DMS114 treated with DMSO at 0.1 percent for 48 hours (cell line): ENCODE measurements at regions not wholly inside any gene's neighbourhood (a gene's known extent, or its start where the extent isn't known, plus 50 kb on each side); places are given as distances from the start of the nearest gene placed in this dataset.
"Not testable (repeated sequence)": the region's sequence is repeated elsewhere in the genome, so short reads cannot be mapped to it uniquely, and the experiment has no call there.

Experiments used
- DNase-seq: peaks from one replicate; lab custom pipeline; 2025; ENCODE audit not compliant: unreplicated experiment; lab: John Stamatoyannopoulos, UW

- DNase-seq, result no peak
Measured at GRCh38 chr21:17082843-17083483, 429.9 kb upstream of the CXADR start.

- no peak for DNase-seq
Measured at GRCh38 chr21:17085707-17086106, 427.1 kb upstream of the CXADR start.

GRCh38 chr21:17088500-17088899 lies 424.3 kb upstream of the CXADR start:
- no peak for DNase-seq

GRCh38 chr21:17089091-17089491 lies 423.8 kb upstream of the CXADR start:
- no peak for DNase-seq

GRCh38 chr21:17101696-17102095 lies 411.1 kb upstream of the CXADR start:
- DNase-seq, result no peak

GRCh38 chr21:17105932-17106331 lies 406.9 kb upstream of the CXADR start:
- no peak for DNase-seq

GRCh38 chr21:17114045-17114444 lies 398.8 kb upstream of the CXADR start:
- no peak for DNase-seq

GRCh38 chr21:17118638-17119384 lies 394.0 kb upstream of the CXADR start:
- DNase-seq, result no peak

- DNase-seq, result no peak
Measured at GRCh38 chr21:17119466-17120297, 393.2 kb upstream of the CXADR start.

GRCh38 chr21:17127395-17127794 lies 385.4 kb upstream of the CXADR start:
- DNase-seq, result not testable (repeated sequence)

GRCh38 chr21:17128132-17128531 lies 384.7 kb upstream of the CXADR start:
- no peak for DNase-seq

- DNase-seq, result not testable (repeated sequence)
Measured at GRCh38 chr21:17139159-17139558, 373.7 kb upstream of the CXADR start.

- no peak for DNase-seq
Measured at GRCh38 chr21:17139696-17140095, 373.1 kb upstream of the CXADR start.

GRCh38 chr21:17146426-17146825 lies 366.4 kb upstream of the CXADR start:
- DNase-seq, result no peak

GRCh38 chr21:17159697-17160096 lies 353.1 kb upstream of the CXADR start:
- DNase-seq, result no peak

GRCh38 chr21:17185674-17186073 lies 327.2 kb upstream of the CXADR start:
- DNase-seq, result no peak

- DNase-seq, result no peak
Measured at GRCh38 chr21:17189963-17190362, 322.9 kb upstream of the CXADR start.

GRCh38 chr21:17191346-17191993 lies 321.4 kb upstream of the CXADR start:
- no peak for DNase-seq

GRCh38 chr21:17195351-17195750 lies 317.5 kb upstream of the CXADR start:
- DNase-seq, result no peak

GRCh38 chr21:17195976-17196375 lies 316.9 kb upstream of the CXADR start:
- DNase-seq, result no peak

GRCh38 chr21:17196623-17197022 lies 316.2 kb upstream of the CXADR start:
- DNase-seq, result no peak
